ENCODE measurements at regions not wholly inside any gene's neighbourhood (a gene's known extent, or its start where the extent isn't known, plus 50 kb on each side); places are given as distances from the start of the nearest gene placed in this dataset.
"Not testable (repeated sequence)": the region's sequence is repeated elsewhere in the genome, so short reads cannot be mapped to it uniquely, and the experiment has no call there.

DNA sequence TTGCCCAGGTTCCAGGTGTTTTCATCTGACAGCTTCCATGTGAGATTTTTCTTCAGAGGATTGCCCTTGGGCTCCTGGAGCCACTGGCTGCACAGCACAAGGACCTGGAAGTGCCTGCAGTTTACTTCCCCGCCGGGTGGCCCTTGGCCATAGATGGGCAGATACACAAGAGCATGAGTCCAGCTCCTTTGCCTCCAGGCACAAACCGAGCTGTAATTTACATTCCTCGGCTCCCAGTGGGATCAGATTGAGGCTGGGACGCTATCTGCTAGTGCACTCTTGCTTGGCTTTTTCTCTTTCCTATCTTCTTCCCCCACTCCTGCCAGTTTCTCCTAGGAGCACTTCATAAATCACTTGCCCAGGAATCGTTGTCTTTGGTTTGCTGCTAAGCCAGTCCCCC is 85.4 kb upstream of the RALY start:
- no peak for DNase-seq (ENCODE audit: low spot score)

DNA sequence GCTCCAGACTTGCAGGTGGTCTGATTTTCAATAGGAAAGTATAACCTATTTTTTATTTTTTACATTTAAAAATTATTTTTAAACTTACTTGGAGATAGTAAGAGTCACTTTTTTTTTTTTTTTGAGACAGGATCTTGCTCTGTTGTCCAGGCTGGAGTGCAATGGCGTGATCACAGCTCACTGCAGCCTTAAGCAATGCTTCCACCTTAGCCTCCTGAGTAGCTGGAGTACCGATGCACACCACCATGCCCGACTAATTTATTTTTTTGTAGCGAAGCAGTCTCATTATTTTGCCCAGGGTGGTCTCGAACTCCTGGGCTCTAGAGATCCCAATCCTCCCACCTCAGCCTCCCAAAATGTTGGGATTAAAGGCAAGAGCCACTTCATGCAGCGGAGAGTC is 84.8 kb upstream of the RALY start:
- DNase-seq (ENCODE audit: low spot score): no peak

DNA sequence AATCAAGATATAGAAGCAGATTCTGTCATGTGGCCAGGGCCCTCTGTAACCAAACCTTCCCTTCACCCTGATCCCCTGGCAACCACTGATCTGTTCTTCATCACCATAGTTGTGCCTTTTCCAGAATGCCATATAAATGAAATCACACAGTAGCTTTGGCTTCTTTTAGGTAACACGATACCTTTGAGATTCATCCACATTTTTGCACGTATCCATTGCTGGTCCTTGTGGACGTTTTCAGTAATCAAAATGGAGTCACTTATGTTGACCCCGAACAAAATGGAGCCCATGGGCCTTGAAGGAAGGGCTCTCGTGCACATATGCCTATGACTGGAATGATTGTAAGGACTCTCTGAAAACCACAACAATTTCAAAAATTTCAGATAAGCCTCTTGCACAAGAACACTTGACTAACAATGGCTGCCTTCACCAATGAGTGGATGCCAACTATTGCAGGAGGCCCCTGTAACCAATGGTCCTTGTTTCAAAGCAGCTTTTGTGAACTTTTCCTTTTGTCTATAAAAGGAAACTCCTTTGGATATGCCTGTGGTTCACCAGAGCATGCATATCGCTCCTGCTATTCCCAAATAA is 84.3 kb upstream of the RALY start:
- peak; percentile 83 for DNase-seq (ENCODE audit: low spot score)

DNA sequence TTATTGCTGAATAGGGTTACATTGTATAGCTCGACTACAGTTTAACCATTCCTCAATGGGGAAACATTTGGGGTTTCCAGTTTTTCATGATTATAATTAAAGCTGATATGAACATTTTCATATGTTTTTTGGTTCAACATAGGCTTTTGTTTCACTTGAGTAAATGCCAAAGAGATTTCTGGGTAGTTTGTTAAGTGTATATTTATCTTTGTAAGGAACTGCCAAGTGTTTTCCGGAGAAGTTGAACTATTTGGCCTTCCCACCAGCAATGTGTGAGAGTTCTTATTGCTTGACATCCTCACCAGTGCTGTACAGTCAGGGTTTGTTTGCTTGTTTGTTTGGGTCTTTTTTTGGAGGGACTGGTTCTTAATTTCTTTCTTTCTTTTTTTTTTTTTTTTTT is 83.7 kb upstream of the RALY start:
- no peak for DNase-seq (ENCODE audit: low spot score)

DNA sequence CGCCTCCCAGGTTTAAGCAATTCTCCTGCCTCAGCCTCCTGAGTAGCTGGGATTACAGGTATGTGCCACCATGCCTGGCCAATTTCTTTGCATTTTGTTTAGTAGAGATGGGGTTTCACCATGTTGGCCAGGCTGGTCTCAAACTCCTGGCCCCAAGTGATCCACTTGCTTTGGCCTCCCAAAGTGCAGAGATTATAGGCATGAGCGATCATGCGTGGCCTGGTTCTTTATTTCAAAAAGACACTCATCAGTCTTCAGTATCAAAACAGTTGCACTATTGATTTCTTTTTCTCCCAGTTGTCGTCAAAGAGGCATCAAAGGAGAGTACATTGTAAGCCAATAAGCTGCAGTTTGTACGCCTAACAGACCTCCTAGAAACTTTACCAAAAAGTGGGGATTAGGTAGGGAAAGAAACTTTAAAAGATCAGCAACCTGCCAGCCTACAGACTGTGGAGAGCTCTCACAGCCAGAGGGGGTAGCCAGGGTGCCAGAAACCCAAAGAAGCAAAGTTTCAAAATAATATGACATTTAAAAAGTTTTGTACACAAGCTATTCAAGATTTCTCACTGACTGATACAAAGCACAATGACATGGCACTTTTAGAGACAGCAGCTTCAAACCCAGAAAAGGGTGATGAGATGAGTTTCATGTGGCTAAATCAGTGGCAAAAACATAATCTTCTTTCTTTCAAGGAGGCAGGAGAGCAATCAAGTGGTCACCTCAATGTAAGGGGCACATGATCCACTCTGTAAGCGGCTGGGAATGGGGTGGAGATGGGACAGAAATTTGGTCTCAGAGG is 83.0 kb upstream of the RALY start:
- no peak for DNase-seq (ENCODE audit: low spot score)

DNA sequence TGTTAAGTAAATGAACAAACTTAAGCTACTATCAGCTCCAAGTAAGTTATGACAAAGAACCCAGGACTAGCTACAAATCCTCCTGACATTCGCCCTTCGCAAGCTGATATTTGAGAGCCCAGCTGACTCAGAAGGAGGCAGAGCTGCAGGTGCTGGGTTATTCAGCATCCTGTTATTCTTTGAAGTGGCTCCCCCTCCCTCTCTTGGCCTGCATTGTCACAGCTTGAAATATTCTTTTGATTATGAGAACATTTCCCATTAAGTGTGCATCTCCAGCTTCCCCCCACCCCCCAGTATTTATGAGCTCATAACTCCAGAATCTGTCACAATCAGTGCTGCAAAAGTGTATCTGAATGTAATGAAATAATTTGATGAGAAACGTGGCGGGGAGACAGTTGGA is 78.8 kb upstream of the RALY start:
- no peak for DNase-seq (ENCODE audit: low spot score)

DNA sequence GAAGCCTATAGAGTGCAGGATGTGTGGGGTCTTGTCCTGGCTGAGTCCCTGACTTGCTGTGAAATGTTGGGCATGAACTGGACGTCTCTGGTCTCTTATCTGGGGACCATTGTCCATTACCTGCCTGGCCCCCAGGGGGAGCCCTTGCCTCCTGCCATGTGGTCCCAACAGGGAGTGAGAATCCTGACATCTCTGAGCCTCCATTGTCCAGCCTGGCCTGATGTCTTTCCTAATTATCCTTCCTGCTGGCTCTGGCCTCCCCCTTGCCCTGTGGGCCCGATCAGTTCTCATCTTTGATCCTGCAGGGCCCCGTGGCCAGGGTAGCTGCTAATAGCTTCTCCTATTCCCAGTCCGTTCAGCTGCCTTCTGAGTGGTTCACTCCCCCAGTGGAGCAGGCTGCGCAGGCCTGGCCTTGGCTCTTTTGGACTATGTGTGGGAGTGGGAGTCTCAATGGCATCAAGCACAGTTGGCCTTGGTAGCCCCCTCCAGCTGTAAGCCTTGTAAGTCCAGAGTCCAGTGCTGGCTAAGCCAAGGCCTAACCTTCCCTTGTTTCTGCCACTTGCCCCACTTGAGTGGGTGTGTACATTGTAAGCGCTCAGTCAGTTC is 77.9 kb upstream of the RALY start:
- peak; percentile 71 for DNase-seq (ENCODE audit: low spot score)

DNA sequence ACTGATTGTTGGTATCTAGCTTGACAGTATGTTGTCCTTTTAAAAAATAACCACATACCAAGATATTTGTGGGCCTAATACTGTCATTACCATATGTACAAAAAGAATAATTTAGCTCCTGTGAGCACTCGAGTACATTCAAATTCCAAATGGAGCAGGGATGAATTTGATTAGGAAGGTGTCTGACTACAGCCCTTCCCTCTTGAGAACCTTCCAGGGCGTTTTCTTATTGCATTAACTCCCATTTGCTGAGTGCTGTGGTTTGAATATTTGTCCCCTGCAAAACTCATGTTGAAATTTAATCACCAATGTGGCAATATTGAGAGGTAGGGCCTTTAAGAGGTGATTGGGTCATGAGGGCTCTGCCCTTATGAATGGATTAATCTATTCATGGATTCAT is 76.9 kb upstream of the RALY start:
- no peak for DNase-seq (ENCODE audit: low spot score)

DNA sequence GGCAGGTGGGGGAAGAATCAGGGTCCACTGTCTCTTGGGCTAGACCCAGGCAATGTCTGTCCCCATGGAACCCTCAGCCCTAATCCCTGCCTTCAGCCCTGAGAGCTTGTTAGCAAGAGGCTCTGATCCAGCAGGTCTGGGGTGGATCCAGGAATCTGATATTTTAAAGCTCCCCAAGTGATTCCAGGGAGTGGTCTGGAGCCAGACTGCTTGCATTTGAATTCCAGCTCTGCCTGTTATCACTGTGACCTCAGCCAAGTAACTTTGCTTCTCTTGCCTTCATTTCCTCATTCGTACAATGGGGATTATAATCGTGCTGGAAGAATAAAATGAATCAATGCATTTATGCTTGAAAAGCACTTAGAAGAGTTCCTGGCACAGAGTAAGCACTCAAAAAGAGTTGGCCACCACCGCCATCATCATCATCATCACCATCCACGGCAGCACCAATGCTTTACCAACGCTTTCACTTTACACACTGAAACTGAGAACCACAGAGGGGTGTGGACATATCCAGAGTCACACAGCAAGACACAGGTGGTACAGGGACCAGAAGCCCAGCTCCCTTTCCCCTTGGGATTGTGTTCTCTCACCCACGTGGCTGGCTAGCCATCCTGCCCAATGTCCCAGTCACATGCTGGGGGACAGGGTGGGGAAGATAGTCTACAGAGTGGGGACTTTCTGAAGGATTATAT is 75.7 kb upstream of the RALY start:
- no peak for DNase-seq (ENCODE audit: low spot score)

DNA sequence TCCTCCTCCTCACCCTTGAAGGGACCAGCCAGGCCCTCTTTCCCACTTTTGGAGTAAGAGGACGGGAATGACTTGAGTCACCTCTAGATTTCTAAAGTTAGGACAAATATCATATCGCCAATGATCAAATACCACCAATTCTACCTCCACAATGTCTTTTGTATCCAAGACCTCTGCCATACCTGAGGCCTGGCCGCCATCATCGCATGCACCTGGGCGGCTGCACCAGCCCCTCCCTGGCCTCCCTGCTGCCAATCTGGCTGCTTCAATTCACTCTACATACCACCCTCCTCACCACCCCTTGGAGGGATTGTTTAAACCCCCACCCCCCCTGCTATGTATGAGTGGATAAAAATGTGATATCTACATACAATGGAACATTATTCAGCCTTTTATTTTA is 75.0 kb upstream of the RALY start:
- no peak for DNase-seq (ENCODE audit: low spot score)

DNA sequence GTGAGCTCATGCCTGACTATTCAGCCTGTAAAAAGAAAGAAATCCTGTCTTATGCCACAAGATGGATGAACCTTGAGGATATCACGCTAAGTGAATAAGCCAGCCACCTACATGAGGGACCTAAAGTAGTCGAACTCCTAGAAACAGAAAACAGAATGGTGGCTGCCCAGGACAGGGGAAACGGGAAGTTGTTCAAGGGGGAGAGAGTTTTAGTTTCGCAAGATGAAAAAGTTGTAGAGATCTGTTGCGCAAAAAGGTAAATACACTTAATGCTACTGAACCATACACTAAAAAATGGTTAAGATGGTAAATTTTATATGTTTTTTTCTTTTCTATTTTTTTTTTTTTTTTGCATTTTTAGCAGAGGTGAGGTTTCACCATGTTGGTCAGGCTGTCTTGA is 74.1 kb upstream of the RALY start:
- no peak for DNase-seq (ENCODE audit: low spot score)

DNA sequence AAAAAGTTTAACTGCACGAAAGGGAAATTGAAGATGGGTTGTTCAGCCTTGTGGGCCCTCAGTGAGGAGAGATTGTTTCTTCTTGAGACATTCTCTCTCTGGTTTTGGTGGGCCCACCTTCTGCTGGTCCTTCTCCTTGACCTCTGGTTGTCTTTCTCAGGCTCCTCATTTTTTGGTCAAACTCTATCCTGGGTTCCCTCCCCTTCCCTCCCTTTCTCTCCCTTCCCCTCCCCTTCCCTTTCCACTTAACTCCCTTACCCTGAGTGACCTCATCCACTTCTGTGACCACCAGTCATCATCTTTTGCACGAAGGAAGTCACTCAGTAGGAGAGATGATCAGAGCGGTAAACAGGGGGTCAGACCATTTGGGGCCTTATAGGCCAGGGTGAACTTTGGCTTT is 71.5 kb upstream of the RALY start:
- no peak for DNase-seq (ENCODE audit: low spot score)

DNA sequence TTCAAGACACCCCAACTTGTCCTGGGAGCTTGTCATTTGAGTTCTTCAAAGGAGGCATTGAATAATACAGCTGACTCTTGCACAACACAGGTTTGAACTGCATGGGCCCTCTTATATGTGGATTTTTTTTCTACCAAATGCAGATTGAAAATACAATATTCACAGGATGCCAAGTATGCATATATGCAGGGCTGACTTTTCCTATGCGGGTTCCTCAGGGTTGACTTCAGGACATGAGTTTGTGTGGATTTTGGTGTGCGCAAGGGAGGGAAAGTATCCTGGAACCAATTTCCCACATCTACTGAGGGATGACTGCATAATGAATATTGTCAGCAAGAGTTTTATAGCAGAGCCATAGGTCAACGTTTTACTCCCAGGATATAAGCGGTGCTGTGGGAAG is 70.0 kb upstream of the RALY start:
- DNase-seq (ENCODE audit: low spot score): no peak

DNA sequence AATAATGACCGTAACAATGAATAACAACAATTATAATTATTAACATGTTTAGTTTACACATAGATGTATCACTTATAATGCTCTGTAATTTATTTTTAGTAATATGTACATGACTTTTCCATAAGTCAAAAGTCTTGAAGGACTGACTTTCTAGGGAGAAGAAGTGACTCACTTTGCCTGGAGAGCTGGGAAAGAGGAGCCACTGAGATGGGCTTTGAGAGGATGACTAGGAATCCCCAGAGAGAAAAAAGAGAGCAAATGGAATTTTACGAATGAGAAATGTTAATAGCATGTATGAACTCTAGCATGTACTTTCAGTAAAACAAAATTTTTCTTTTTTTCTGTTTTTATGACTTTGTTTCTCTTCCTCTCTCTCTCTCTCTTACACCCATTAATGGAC is 67.8 kb upstream of the RALY start:
- DNase-seq (ENCODE audit: low spot score): no peak

DNA sequence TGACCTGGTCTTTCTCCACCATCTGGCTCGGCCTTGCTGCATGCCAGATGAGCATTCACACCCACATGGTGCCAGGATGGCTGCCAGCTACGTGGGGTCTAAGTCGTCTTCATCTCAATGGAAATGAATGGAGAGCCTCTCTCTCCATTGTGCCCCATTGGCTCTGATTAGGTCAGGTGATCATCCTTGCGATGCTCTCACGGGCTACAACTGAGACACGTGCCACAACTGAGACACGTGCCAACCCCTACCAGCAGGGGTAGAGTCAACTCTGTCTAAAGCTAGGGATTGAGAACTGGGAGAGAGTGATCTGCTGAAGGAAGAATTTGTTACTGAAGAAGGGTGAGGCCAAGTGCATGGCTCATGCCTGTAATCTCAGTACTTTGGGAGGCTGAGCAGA is 67.3 kb upstream of the RALY start:
- no peak for DNase-seq (ENCODE audit: low spot score)

DNA sequence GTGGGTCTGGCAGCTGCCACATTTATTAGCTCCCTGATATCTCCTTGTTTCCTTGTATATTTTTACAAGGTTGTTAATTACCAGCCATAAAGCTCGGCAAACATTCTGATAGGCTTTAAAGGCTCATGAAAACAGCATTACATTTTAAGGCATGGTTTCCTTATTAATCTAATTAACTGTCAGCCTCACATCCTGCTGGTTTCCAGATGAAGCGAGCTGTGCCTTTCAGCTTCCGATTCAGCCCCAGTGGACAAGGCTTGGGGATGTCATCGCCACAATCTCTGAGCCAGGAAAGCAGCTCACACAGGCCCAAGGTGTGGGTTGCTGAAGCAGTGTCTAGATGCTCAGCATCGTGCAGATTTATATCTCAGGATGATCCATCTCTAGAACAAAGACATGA is 66.0 kb upstream of the RALY start:
- no peak for DNase-seq (ENCODE audit: low spot score)

DNA sequence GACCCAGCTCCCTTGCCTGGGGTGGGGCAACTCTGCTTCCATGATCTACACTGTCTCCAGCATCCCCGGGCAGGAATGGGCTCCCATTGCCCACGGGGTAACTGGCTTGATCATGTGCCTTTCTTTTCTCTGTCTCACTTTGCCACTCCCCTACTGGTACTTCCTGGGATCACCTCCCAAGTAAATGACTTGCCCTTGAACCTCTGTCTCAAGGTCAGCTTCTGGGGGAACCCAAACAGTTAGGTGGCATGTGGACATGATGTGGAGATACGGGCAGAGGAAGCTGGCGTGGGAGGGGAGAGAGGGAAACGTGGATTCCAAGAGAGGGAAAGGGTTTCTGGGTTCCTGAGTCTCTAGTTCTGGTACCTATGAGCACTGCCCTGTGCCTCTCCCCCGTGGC is 63.8 kb upstream of the RALY start:
- no peak for DNase-seq (ENCODE audit: low spot score)

DNA sequence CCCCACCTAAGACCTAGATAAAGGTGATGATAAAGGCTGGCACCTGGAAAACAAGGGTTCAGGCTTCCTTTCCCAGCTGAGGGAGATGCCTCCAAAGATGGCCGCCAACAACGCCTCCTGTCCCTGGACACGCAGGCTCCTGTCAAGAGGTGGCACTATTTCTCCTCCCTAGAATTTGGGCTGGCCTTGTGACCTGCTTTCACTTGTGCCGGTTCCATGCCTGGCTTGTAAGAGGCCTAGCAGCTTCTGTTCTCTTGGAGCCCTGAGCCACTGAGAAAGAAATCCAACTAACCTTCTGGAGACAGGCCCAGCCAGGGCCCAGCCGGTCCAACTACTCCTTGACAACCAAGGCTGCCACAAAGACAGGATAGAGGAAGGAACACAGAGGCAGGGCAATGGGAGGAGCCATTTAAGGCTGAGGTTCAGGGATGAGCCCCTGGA is 60.2 kb upstream of the RALY start:
- peak; percentile 42 for DNase-seq (ENCODE audit: low spot score)

DNA sequence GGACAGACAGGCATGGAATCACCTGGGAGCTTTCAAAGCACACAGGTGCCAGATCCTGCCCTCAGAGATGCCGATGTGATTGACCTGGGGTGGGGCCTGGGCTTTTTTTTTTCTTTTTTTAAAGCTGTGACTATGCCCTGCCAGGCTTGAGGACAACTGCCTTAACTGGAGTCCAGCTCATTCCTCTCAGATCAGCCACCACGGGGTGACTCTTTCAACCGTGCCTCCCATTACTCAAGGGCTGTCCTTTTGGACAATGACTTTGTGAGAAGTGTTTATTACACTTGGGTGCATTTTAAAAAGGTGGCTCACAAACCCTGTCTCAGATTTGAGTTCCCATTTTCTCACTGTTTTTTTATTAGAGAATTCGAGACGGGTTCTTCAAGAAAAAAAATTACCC is 57.1 kb upstream of the RALY start:
- DNase-seq (ENCODE audit: low spot score): no peak

DNA sequence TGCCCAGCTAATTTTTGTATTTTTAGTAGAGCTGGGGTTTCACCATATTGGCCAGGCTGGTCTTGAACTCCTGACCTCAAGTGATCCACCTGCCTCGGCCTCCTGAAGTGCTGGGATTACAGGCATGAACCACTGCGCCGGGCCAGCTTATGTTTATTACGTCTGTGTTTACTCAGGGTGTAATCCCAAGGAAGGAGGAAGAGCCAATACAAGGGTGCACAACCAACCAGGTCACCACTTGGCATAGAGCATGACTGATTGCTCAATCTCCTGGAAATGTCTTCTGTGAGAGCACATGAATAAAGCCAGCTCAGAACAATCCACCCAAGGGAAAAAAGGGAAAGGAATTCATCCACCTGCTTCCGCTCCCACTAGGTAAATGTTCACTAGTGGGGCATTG is 54.7 kb upstream of the RALY start:
- DNase-seq (ENCODE audit: low spot score): not testable (repeated sequence)

DNA sequence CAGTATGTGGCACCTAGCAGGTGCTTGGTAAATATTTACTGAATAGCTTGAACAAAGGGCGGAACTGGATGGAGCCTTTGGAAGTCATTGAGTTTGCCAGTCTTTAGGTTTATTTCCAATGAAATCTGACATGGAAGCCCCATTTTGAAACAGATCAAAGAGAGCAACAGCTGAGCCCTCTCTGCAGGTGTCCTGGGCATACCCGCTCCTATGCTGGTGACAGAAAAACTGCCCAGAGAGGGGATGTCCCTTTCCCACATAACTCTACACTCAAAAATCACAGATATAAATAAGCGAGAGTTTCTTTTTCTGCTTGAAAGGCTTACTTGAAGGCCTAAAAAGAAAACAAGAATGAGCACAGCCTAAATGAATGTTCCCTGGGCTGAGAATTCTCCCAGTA is 53.0 kb upstream of the RALY start:
- no peak for DNase-seq (ENCODE audit: low spot score)

Measured in HuH-7.5 (cell line).